ENCODE measurements at regions not wholly inside any gene's neighbourhood (a gene's known extent, or its start where the extent isn't known, plus 50 kb on each side); places are given as distances from the start of the nearest gene placed in this dataset.

DNA sequence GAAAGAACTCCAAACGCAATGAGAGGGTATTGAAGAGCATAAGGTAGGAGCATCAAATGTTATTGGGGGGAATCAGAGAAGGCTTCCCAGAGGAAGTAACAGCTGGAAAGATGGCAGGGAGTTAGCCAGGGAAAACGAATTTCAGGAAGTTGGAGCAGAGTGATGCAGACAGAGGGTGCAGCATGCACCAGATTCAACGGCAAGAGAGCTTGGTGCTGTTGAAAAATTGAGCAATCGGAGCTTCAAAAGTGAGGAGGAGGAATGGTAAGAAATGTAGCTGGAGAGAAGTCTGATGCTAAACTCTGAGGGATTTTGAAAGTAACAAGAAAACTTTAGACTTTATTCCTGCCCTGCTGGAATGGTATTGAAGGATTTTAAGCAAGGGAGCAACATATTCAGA is 541.0 kb upstream of the LMCD1 start:
- TF ChIP-seq, protein P1, sequence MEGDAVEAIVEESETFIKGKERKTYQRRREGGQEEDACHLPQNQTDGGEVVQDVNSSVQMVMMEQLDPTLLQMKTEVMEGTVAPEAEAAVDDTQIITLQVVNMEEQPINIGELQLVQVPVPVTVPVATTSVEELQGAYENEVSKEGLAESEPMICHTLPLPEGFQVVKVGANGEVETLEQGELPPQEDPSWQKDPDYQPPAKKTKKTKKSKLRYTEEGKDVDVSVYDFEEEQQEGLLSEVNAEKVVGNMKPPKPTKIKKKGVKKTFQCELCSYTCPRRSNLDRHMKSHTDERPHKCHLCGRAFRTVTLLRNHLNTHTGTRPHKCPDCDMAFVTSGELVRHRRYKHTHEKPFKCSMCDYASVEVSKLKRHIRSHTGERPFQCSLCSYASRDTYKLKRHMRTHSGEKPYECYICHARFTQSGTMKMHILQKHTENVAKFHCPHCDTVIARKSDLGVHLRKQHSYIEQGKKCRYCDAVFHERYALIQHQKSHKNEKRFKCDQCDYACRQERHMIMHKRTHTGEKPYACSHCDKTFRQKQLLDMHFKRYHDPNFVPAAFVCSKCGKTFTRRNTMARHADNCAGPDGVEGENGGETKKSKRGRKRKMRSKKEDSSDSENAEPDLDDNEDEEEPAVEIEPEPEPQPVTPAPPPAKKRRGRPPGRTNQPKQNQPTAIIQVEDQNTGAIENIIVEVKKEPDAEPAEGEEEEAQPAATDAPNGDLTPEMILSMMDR (conservative IDR thresholded peaks at IDR 0.05 in 1 of 2, IDR thresholded peaks at IDR 0.05 in 1 of 2; ENCODE audit: low read depth in 1 of 2, low read length in 2 of 2), result no peak
- no peak for TF ChIP-seq EZH2 (IDR thresholded peaks at IDR 0.05; ENCODE audit: low read length, missing control alignments)
